PC-3 (cell line): ENCODE measurements at regions not wholly inside any gene's neighbourhood (a gene's known extent, or its start where the extent isn't known, plus 50 kb on each side); places are given as distances from the start of the nearest gene placed in this dataset.

Source experiments
- CTCF ChIP-seq: fragments of 300-600 bp; sonication (generic); conservative IDR thresholded peaks from 2 replicates; pipeline ENCODE4 v1.5.1; 2017; ENCODE audit warnings: antibody characterized with exemption, low read depth, mild to moderate bottlenecking, low read length
- EZH2 ChIP-seq: fragments of 300-600 bp; sonication (generic); IDR thresholded peaks from one replicate; pipeline ENCODE4 v1.6.1; 2017; ENCODE audit warnings: antibody characterized with exemption, mild to moderate bottlenecking, low read length; ENCODE audit not compliant: unreplicated experiment
- EZH2phosphoT487 ChIP-seq: fragments of 300-600 bp; sonication (generic); IDR thresholded peaks from 2 replicates; pipeline ENCODE4 v1.6.1; 2018; ENCODE audit warnings: mild to moderate bottlenecking, antibody characterized with exemption, low read length, borderline replicate concordance

DNA sequence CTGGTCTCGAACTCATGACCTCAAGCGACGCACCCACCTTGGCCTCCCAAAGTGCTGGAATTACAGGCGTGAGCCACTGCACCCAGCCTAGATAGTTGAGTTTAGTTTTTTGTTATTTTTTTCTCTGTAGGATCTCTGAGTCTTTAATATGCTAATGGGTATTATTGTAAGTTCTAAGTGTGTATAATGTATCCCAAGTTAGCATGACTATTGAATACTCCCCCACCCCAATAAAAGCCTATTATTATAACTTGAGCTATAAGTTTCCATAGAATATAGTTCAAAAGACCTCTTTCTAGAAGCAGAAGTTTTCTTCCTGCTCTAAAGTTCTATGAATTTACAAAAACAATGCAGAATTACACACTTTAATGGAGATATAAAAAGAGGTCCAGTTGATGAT lies 210.4 kb upstream of the MARCKS start:
- no peak for TF ChIP-seq CTCF
- TF ChIP-seq EZH2phosphoT487, result no peak
- TF ChIP-seq EZH2, result no peak
